Endodermal cell (in vitro differentiated cells): ENCODE measurements at regions not wholly inside any gene's neighbourhood (a gene's known extent, or its start where the extent isn't known, plus 50 kb on each side); places are given as distances from the start of the nearest gene placed in this dataset.

Experiments used
- DNase-seq: peaks from one replicate; pipeline ENCODE4 v3.0.0-alpha.2; 2017
- H3K27ac ChIP-seq: 2 replicates; pipeline ENCODE4 v1.5.1; 2013; ENCODE audit warnings: mild to moderate bottlenecking, low read depth, low read length, moderate library complexity
- H3K27me3 ChIP-seq: 2 replicates; pipeline ENCODE4 v1.6.1; 2013; ENCODE audit warnings: mild to moderate bottlenecking, low read length, moderate library complexity; ENCODE audit not compliant: insufficient read depth, control insufficient read depth, poor library complexity, severe bottlenecking
- H3K36me3 ChIP-seq: 2 replicates; pipeline ENCODE4 v1.7.0; 2013; ENCODE audit warnings: mild to moderate bottlenecking, low read length, moderate library complexity; ENCODE audit not compliant: control insufficient read depth, insufficient read depth
- H3K4me1 ChIP-seq: one replicate; pipeline ENCODE4 v1.7.0; 2013; ENCODE audit warnings: low read length; ENCODE audit not compliant: control insufficient read depth, insufficient read depth
- H3K4me3 ChIP-seq: 2 replicates; pipeline ENCODE4 v1.5.1; 2013; ENCODE audit warnings: mild to moderate bottlenecking, low read length, moderate library complexity
- H3K9ac ChIP-seq: 2 replicates; pipeline ENCODE4 v1.6.1; 2013; ENCODE audit warnings: mild to moderate bottlenecking, low read length, moderate library complexity; ENCODE audit not compliant: poor library complexity, severe bottlenecking; ENCODE audit errors: extremely low read depth
- H3K9me3 ChIP-seq: 2 replicates; pipeline ENCODE4 v1.6.1; 2013; ENCODE audit warnings: mild to moderate bottlenecking, low read length, moderate library complexity; ENCODE audit not compliant: control insufficient read depth
- H3K27ac Mint-ChIP-seq: 2 replicates; pipeline ENCODE4 v1.8.0; 2020; ENCODE audit warnings: mixed read lengths
- H3K27me3 Mint-ChIP-seq: 2 replicates; pipeline ENCODE4 v1.8.0; 2021; ENCODE audit warnings: mild to moderate bottlenecking, mixed read lengths; ENCODE audit not compliant: insufficient read depth
- H3K36me3 Mint-ChIP-seq: 2 replicates; pipeline ENCODE4 v1.8.0; 2020; ENCODE audit warnings: low read depth, mixed read lengths
- H3K4me1 Mint-ChIP-seq: 2 replicates; pipeline ENCODE4 v1.8.0; 2020; ENCODE audit warnings: mixed read lengths
- H3K4me3 Mint-ChIP-seq: 2 replicates; pipeline ENCODE4 v1.8.0; 2020; ENCODE audit warnings: mild to moderate bottlenecking, moderate library complexity, mixed read lengths
- H3K9me3 Mint-ChIP-seq: 2 replicates; pipeline ENCODE4 v1.8.0; 2020; ENCODE audit warnings: mild to moderate bottlenecking, mixed read lengths
- WGBS, 2 experiments: methylation state at CpG; one replicate each; pipeline versions ENCODE4 v1.1.5 to v1.1.7; 2013; ENCODE audit warnings: missing lambda C conversion rate in 2 of 2, mixed read lengths in 1 of 2; ENCODE audit not compliant: insufficient coverage in 1 of 2, insufficient read length in 1 of 2; 5-methylcytosine and 5-hydroxymethylcytosine counted together
- TF ChIP-seq, protein P1 (sequence below): fragments of 200-600 bp; sonication (generic); conservative IDR thresholded peaks from 2 replicates; pipeline ENCODE4 v1.5.0; 2021; ENCODE audit warnings: antibody characterized with exemption, mild to moderate bottlenecking

DNA sequence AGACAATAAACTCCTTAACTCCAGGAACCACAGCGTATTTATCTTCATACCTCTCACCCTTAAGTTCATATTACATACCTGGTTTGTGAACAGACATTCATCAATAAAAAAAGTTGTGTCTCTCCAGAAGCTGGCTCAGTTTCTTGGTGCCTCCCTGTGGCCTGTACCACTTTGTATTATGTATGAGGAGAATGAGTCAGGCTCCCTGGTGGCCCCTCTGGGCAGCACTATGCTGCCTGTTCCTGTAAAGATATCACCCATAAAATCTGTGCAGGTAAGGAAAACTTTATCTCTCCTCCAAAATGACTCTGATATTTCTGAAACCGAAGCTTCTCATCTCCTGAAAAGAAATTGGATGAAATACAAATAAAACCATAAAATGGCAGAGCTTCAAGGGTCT lies 198.4 kb upstream of the NT5C1B start:
- peaks cover 32% of the 10 kb centered on the region for H3K27me3 ChIP-seq
- no peaks in the 10 kb centered on the region for H3K4me1 ChIP-seq
- TF ChIP-seq, protein P1, sequence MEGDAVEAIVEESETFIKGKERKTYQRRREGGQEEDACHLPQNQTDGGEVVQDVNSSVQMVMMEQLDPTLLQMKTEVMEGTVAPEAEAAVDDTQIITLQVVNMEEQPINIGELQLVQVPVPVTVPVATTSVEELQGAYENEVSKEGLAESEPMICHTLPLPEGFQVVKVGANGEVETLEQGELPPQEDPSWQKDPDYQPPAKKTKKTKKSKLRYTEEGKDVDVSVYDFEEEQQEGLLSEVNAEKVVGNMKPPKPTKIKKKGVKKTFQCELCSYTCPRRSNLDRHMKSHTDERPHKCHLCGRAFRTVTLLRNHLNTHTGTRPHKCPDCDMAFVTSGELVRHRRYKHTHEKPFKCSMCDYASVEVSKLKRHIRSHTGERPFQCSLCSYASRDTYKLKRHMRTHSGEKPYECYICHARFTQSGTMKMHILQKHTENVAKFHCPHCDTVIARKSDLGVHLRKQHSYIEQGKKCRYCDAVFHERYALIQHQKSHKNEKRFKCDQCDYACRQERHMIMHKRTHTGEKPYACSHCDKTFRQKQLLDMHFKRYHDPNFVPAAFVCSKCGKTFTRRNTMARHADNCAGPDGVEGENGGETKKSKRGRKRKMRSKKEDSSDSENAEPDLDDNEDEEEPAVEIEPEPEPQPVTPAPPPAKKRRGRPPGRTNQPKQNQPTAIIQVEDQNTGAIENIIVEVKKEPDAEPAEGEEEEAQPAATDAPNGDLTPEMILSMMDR, result peak; percentile 56

DNA sequence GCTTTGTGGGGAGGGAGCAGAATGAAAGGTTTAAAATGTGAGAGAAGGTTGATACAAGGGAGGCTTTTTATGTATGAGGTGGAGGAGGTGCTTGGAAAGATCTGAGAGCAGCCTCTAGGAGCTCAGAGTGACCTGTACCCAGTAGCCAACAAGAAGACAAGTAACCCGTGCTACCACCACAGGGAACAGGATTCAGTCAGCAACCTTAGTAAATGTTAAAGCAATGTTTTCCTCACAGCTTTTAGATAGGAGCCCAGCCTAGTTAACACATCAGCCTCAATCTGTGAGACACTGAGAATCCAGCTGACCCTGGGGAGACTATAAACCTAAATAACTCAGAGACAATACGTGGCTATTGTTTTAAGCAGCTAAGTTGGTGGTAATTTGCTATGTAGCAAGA lies 194.9 kb upstream of the NT5C1B start:
- TF ChIP-seq, protein P1, result no peak

More for the DNA sequence above, 198.4 kb upstream of the NT5C1B start:
- peak; percentile 52 for DNase-seq
- 88 to 90% methylated on average over 1 to 2 of the region's 2 CpGs for WGBS, 2 experiments
- Mint-ChIP-seq H3K4me1 (peaks cover 13% of the 10 kb centered on the region), H3K27me3 (peaks cover 82% of the 10 kb centered on the region), H3K4me3 (no peak overlapping the region), H3K36me3 (no peaks in the 10 kb centered on the region), H3K9me3 (peaks cover 20% of the 10 kb centered on the region), H3K27ac (no peak overlapping the region)
- Histone ChIP-seq H3K9me3 (peaks cover 19% of the 10 kb centered on the region), H3K27ac (no peak overlapping the region), H3K36me3 (no peaks in the 10 kb centered on the region), H3K4me3 (no peak overlapping the region), H3K9ac (no peak overlapping the region)

DNA sequence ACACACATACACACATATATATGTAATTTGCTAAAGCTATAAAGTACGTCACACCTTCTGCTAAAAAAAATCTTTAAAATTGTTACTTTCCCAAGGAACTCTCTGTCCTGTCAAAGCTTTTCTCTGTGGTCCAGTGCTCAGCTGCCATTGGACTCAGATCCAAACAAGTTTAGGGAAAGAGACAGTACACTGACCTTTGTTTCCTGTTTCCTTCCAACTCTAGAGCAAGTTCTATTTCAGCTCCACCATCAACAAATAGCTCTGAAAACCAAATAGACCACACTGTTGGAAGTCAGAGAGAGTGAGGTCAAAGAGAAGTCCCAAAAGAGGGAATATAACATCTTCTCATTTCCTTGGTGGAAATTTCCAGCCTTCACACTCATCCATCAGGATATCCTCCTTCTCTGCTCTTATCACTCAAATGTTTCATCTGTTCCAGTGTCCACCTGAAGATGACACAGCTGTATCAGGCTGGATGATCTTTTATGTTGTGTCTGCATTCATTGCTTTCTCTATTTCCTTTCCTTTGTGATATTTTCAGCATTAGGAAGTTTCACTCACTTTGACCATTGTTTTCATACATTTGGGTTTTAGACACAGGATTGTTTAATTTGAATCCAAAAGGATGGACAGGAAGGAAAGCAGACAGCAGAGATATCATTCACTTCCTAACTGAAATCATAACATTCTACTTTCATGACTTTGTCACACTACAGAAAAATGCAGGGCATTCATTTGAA lies 192.3 kb upstream of the NT5C1B start:
- no peak for DNase-seq
- 94 to 100% methylated on average over 1 of the region's 1 CpG for WGBS, 2 experiments
- H3K36me3 Mint-ChIP-seq, result no peaks in the 10 kb centered on the region
- no peak overlapping the region for H3K27ac Mint-ChIP-seq
- Histone ChIP-seq H3K9ac (no peak overlapping the region), H3K4me1 (peaks cover 8% of the 10 kb centered on the region), H3K9me3 (peaks cover 19% of the 10 kb centered on the region), H3K4me3 (no peak overlapping the region), H3K27ac (no peak overlapping the region), H3K36me3 (no peaks in the 10 kb centered on the region), H3K27me3 (peaks cover 48% of the 10 kb centered on the region)
- H3K4me3 Mint-ChIP-seq, result no peak overlapping the region
- peaks cover 20% of the 10 kb centered on the region for H3K9me3 Mint-ChIP-seq
- peaks cover 35% of the 10 kb centered on the region for H3K4me1 Mint-ChIP-seq
- TF ChIP-seq, protein P1, result no peak
- peaks cover 79% of the 10 kb centered on the region for H3K27me3 Mint-ChIP-seq

More for the DNA sequence above, 194.9 kb upstream of the NT5C1B start:
- Histone ChIP-seq H3K4me1 (no peaks in the 10 kb centered on the region), H3K4me3 (no peak overlapping the region), H3K9ac (no peak overlapping the region), H3K36me3 (no peaks in the 10 kb centered on the region), H3K27ac (no peak overlapping the region), H3K27me3 (peaks cover 37% of the 10 kb centered on the region), H3K9me3 (peaks cover 19% of the 10 kb centered on the region)
- WGBS, 2 experiments, result 29 to 38% methylated on average over 1 to 2 of the region's 2 CpGs
- H3K27me3 Mint-ChIP-seq, result peaks cover 79% of the 10 kb centered on the region
- H3K27ac Mint-ChIP-seq, result peak overlapping the region; percentile 45
- no peak overlapping the region for H3K4me3 Mint-ChIP-seq
- peaks cover 19% of the 10 kb centered on the region for H3K4me1 Mint-ChIP-seq
- H3K9me3 Mint-ChIP-seq, result peaks cover 20% of the 10 kb centered on the region
- DNase-seq, result peak; percentile 61
- H3K36me3 Mint-ChIP-seq, result no peaks in the 10 kb centered on the region
